ENCODE measurements at regions not wholly inside any gene's neighbourhood (a gene's known extent, or its start where the extent isn't known, plus 50 kb on each side); places are given as distances from the start of the nearest gene placed in this dataset.
A peak's percentile ranks its signal among the peaks of the same experiment; 100 is the strongest.
"Not testable (repeated sequence)": the region's sequence is repeated elsewhere in the genome, so short reads cannot be mapped to it uniquely, and the experiment has no call there.

DNA sequence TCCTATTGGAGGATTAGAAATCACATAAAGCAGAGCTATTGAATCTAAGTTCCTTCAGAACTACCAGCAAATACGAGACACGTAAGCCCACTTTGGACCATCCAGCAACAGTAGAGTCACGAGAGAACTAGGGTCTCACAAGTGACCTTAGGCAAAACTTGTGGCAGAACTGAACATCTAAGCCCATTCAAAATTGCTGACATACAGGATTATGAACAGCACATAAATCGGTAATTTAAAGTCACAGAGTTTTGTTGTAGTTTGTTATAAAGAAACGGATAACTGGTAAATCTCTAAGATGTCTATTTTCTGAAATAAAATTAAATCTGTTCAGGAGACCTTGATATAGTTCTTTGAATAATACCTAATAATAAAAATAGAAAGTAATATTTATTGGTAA lies 1366.0 kb downstream of the NCAM2 start:
- ATAC-seq (ENCODE audit: low FRiP score in 2 of 2) (no peak), DNase-seq (no peak)
- WGBS, 2 donors = 91 to 92% methylated on average over 5 of the region's 5 CpGs
- H3K36me3 ChIP-seq = no peaks in the 10 kb centered on the region
- H3K4me1 ChIP-seq = no peaks in the 10 kb centered on the region
- no peak overlapping the region for H3K4me3 ChIP-seq
- TF ChIP-seq, protein P1, sequence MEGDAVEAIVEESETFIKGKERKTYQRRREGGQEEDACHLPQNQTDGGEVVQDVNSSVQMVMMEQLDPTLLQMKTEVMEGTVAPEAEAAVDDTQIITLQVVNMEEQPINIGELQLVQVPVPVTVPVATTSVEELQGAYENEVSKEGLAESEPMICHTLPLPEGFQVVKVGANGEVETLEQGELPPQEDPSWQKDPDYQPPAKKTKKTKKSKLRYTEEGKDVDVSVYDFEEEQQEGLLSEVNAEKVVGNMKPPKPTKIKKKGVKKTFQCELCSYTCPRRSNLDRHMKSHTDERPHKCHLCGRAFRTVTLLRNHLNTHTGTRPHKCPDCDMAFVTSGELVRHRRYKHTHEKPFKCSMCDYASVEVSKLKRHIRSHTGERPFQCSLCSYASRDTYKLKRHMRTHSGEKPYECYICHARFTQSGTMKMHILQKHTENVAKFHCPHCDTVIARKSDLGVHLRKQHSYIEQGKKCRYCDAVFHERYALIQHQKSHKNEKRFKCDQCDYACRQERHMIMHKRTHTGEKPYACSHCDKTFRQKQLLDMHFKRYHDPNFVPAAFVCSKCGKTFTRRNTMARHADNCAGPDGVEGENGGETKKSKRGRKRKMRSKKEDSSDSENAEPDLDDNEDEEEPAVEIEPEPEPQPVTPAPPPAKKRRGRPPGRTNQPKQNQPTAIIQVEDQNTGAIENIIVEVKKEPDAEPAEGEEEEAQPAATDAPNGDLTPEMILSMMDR (IDR thresholded peaks at IDR 0.05) = no peak
- TF ChIP-seq POLR2A (IDR thresholded peaks at IDR 0.05) (no peak), POLR2AphosphoS5 (IDR thresholded peaks at IDR 0.05) (no peak), EP300 (IDR thresholded peaks at IDR 0.05) (no peak)
- H3K27ac ChIP-seq = no peak overlapping the region
- no peaks in the 10 kb centered on the region for H3K9me3 ChIP-seq
- H3K27me3 ChIP-seq = no peaks in the 10 kb centered on the region

DNA sequence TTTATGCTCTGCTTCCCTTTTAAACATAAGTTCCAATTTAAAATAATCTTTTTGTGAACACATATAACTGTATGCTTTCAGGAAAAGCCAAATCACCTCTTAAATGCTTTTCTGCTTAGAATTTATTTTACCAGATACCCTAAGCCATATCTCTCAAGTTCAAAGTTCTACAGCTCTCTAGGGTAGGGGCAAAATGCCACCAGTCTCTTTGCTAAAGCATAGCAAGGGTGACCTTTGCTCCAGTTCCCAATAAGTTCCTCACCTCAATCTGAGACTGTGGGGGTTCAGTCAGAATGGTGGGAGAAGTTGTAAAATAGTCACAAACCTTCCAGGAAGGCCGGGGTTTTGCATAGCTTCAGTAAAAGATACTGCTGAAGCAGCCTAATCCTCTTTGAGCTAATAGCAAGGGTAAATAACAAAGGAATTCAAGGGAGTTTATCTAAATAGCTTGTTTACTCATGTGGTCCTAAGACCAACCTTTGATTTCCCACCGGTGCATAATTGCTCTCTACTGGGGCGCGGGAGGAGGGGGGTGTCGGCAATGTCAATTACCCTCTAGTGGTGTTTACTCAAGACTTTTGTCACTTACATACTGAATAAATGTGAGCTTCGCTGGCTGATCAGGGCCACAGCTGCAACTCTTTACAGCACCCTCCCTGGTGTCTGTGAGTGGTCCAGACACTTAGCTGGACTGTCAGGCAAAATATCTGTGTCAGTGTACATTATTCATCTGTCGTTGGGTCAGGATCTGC lies 1376.2 kb downstream of the NCAM2 start:
- H3K4me3 ChIP-seq = no peak overlapping the region
- H3K4me1 ChIP-seq = no peaks in the 10 kb centered on the region
- WGBS, 2 donors = 14 to 25% methylated on average over 7 of the region's 7 CpGs
- DNase-seq = no peak
- no peaks in the 10 kb centered on the region for H3K9me3 ChIP-seq
- TF ChIP-seq POLR2A (IDR thresholded peaks at IDR 0.05) = no peak
- TF ChIP-seq, protein P1 (IDR thresholded peaks at IDR 0.05) = no peak
- TF ChIP-seq POLR2AphosphoS5 (IDR thresholded peaks at IDR 0.05) = peak in 1 of 2 donors; percentile 62
- TF ChIP-seq EP300 (IDR thresholded peaks at IDR 0.05) = no peak
- H3K27ac ChIP-seq = no peak overlapping the region
- no peaks in the 10 kb centered on the region for H3K27me3 ChIP-seq
- H3K36me3 ChIP-seq = no peaks in the 10 kb centered on the region
- ATAC-seq (ENCODE audit: low FRiP score in 2 of 2) = no peak

DNA sequence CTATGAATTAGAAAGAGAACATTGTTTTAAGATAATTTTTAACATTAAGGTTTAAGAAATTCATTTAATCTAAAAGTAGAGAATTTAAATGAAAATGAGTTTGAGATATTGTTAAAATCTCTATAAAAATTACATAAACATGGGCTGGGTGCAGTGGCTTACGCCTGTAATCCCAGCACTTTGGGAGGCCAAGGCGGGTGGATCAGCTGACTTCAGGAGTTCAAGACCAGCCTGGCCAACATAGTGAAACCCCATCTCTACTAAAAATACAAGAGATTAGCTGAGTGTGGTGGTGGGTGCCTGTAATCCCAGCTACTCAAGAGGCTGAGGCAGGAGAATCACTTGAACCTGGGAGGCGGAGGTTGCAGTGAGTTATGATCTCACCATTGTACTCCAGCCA lies 1379.6 kb downstream of the NCAM2 start:
- not testable (repeated sequence) for H3K4me3 ChIP-seq; H3K36me3 ChIP-seq; DNase-seq; H3K27me3 ChIP-seq; H3K4me1 ChIP-seq; H3K27ac ChIP-seq; ATAC-seq (ENCODE audit: low FRiP score in 2 of 2); H3K9me3 ChIP-seq
- WGBS, 2 donors = 86 to 92% methylated on average over 3 of the region's 3 CpGs

DNA sequence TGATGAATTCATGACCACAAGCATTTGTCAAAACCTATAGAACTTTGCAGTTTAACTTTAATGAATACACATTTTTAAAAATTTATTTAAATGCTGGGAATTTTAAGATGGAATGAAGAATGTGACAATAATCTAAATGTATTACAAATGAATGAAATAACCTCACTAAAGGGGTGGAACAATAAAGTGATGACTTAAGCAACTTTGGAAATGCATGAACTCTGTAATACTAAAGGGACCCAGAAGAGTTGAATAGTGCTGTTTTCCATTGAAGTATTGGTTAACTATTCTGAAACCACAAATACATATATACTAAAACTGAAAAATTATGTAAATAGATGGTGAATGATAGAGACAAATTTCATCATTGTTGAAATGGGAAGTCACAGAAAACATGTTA lies 1395.1 kb downstream of the NCAM2 start:
- no peaks in the 10 kb centered on the region for H3K4me1 ChIP-seq
- ATAC-seq (ENCODE audit: low FRiP score in 2 of 2) (no peak), DNase-seq (no peak)
- H3K36me3 ChIP-seq = no peaks in the 10 kb centered on the region
- TF ChIP-seq POLR2A (IDR thresholded peaks at IDR 0.05) (no peak), POLR2AphosphoS5 (IDR thresholded peaks at IDR 0.05) (no peak), EP300 (IDR thresholded peaks at IDR 0.05) (no peak)
- TF ChIP-seq, protein P1 (IDR thresholded peaks at IDR 0.05) = no peak
- H3K27ac ChIP-seq = no peak overlapping the region
- no peaks in the 10 kb centered on the region for H3K9me3 ChIP-seq
- no peak overlapping the region for H3K4me3 ChIP-seq
- no peaks in the 10 kb centered on the region for H3K27me3 ChIP-seq

DNA sequence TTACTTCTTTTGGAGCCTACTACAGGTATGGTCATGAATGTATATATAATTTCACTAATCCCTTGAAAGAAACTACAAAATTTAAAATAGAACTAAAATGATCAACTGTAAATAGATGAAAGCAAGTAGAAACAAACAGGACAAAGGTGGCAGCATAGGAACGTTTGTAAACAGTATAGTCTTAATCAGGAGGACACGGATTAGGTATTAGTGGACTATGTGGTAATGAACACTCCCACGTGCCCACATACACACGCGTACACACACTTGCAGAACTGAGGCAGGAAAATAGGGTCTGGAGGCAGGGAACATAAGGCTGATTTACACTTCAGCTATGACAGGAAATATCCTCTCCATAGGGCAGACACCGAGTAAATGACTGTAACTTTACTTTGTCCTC lies 1397.8 kb downstream of the NCAM2 start:
- no peak for TF ChIP-seq POLR2AphosphoS5 (IDR thresholded peaks at IDR 0.05)
- TF ChIP-seq POLR2A (IDR thresholded peaks at IDR 0.05) = no peak
- TF ChIP-seq EP300 (IDR thresholded peaks at IDR 0.05) = no peak
- TF ChIP-seq, protein P1 (IDR thresholded peaks at IDR 0.05) = no peak
- WGBS, 2 donors = 88 to 93% methylated on average over 6 of the region's 6 CpGs
- Histone ChIP-seq H3K4me3 (no peak overlapping the region), H3K9me3 (no peaks in the 10 kb centered on the region), H3K27me3 (no peaks in the 10 kb centered on the region), H3K27ac (no peak overlapping the region), H3K36me3 (no peaks in the 10 kb centered on the region), H3K4me1 (no peaks in the 10 kb centered on the region)
- ATAC-seq (ENCODE audit: low FRiP score in 2 of 2) (no peak), DNase-seq (no peak)

All from upper lobe of left lung (tissue), 6 donors.